ENCODE measurements at regions not wholly inside any gene's neighbourhood (a gene's known extent, or its start where the extent isn't known, plus 50 kb on each side); places are given as distances from the start of the nearest gene placed in this dataset.
"Not testable (repeated sequence)": the region's sequence is repeated elsewhere in the genome, so short reads cannot be mapped to it uniquely, and the experiment has no call there.

- not testable (repeated sequence) for H3K4me2 ChIP-seq (ENCODE audit: low read length); H3K36me3 ChIP-seq (ENCODE audit: insufficient read depth, low read length); H3K27ac ChIP-seq (ENCODE audit: low read depth, low read length); H2AFZ ChIP-seq (ENCODE audit: low read depth, low read length); H3K4me1 Mint-ChIP-seq (ENCODE audit: low read depth, unreplicated experiment); H3K4me1 ChIP-seq (ENCODE audit: insufficient read depth, low read length); H3K36me3 Mint-ChIP-seq (ENCODE audit: low read depth, unreplicated experiment); H3K4me3 ChIP-seq (ENCODE audit: insufficient read depth, low read depth, low read length); DNase-seq (ENCODE audit: low read depth); H3K9ac ChIP-seq (ENCODE audit: low read length); H3K27ac Mint-ChIP-seq (ENCODE audit: unreplicated experiment); H3K27me3 ChIP-seq (ENCODE audit: insufficient read depth, low read length); H3K79me2 ChIP-seq (ENCODE audit: insufficient read depth, low read length); FAIRE-seq; H3K9me3 ChIP-seq (ENCODE audit: insufficient read depth, low read depth, low read length); H3K4me3 Mint-ChIP-seq (ENCODE audit: unreplicated experiment); H3K27me3 Mint-ChIP-seq (ENCODE audit: low read depth, unreplicated experiment); H3K9me3 Mint-ChIP-seq (ENCODE audit: unreplicated experiment); H4K20me1 ChIP-seq (ENCODE audit: insufficient read depth, low read length)
Measured at GRCh38 chr2:90295036-90295750, 1603.7 kb downstream of the RPIA start.

GRCh38 chr2:90296484-90296777 is 1605.0 kb downstream of the RPIA start:
- not testable (repeated sequence) for H3K4me2 ChIP-seq (ENCODE audit: low read length); H3K27ac Mint-ChIP-seq (ENCODE audit: unreplicated experiment); H3K9me3 ChIP-seq (ENCODE audit: insufficient read depth, low read depth, low read length); H3K79me2 ChIP-seq (ENCODE audit: insufficient read depth, low read length); H3K36me3 Mint-ChIP-seq (ENCODE audit: low read depth, unreplicated experiment); H3K4me3 Mint-ChIP-seq (ENCODE audit: unreplicated experiment); H3K27ac ChIP-seq (ENCODE audit: low read depth, low read length); H3K27me3 ChIP-seq (ENCODE audit: insufficient read depth, low read length); H3K4me1 ChIP-seq (ENCODE audit: insufficient read depth, low read length); H2AFZ ChIP-seq (ENCODE audit: low read depth, low read length); H3K4me3 ChIP-seq (ENCODE audit: insufficient read depth, low read depth, low read length); H3K36me3 ChIP-seq (ENCODE audit: insufficient read depth, low read length); H3K27me3 Mint-ChIP-seq (ENCODE audit: low read depth, unreplicated experiment); H3K9ac ChIP-seq (ENCODE audit: low read length); H3K9me3 Mint-ChIP-seq (ENCODE audit: unreplicated experiment); H3K4me1 Mint-ChIP-seq (ENCODE audit: low read depth, unreplicated experiment); FAIRE-seq; DNase-seq (ENCODE audit: low read depth); H4K20me1 ChIP-seq (ENCODE audit: insufficient read depth, low read length)

- not testable (repeated sequence) for DNase-seq (ENCODE audit: low read depth); H3K79me2 ChIP-seq (ENCODE audit: insufficient read depth, low read length); H3K4me3 Mint-ChIP-seq (ENCODE audit: unreplicated experiment); H3K36me3 Mint-ChIP-seq (ENCODE audit: low read depth, unreplicated experiment); FAIRE-seq; H3K4me2 ChIP-seq (ENCODE audit: low read length); H3K4me1 Mint-ChIP-seq (ENCODE audit: low read depth, unreplicated experiment); H3K4me1 ChIP-seq (ENCODE audit: insufficient read depth, low read length); H3K27ac ChIP-seq (ENCODE audit: low read depth, low read length); H3K27me3 ChIP-seq (ENCODE audit: insufficient read depth, low read length); H4K20me1 ChIP-seq (ENCODE audit: insufficient read depth, low read length); H2AFZ ChIP-seq (ENCODE audit: low read depth, low read length); H3K27me3 Mint-ChIP-seq (ENCODE audit: low read depth, unreplicated experiment); H3K9ac ChIP-seq (ENCODE audit: low read length); H3K4me3 ChIP-seq (ENCODE audit: insufficient read depth, low read depth, low read length); H3K9me3 Mint-ChIP-seq (ENCODE audit: unreplicated experiment); H3K36me3 ChIP-seq (ENCODE audit: insufficient read depth, low read length); H3K9me3 ChIP-seq (ENCODE audit: insufficient read depth, low read depth, low read length); H3K27ac Mint-ChIP-seq (ENCODE audit: unreplicated experiment)
Measured at GRCh38 chr2:90297701-90298100, 1606.2 kb downstream of the RPIA start.

- not testable (repeated sequence) for H3K4me3 Mint-ChIP-seq (ENCODE audit: unreplicated experiment); H3K9ac ChIP-seq (ENCODE audit: low read length); H3K27ac ChIP-seq (ENCODE audit: low read depth, low read length); H2AFZ ChIP-seq (ENCODE audit: low read depth, low read length); H3K36me3 Mint-ChIP-seq (ENCODE audit: low read depth, unreplicated experiment); H3K27me3 ChIP-seq (ENCODE audit: insufficient read depth, low read length); H3K9me3 Mint-ChIP-seq (ENCODE audit: unreplicated experiment); H3K4me2 ChIP-seq (ENCODE audit: low read length); H3K79me2 ChIP-seq (ENCODE audit: insufficient read depth, low read length); H4K20me1 ChIP-seq (ENCODE audit: insufficient read depth, low read length); H3K4me3 ChIP-seq (ENCODE audit: insufficient read depth, low read depth, low read length); H3K4me1 Mint-ChIP-seq (ENCODE audit: low read depth, unreplicated experiment); DNase-seq (ENCODE audit: low read depth); H3K27ac Mint-ChIP-seq (ENCODE audit: unreplicated experiment); H3K4me1 ChIP-seq (ENCODE audit: insufficient read depth, low read length); H3K9me3 ChIP-seq (ENCODE audit: insufficient read depth, low read depth, low read length); FAIRE-seq; H3K36me3 ChIP-seq (ENCODE audit: insufficient read depth, low read length); H3K27me3 Mint-ChIP-seq (ENCODE audit: low read depth, unreplicated experiment)
Measured at GRCh38 chr2:90298126-90298755, 1606.8 kb downstream of the RPIA start.

GRCh38 chr2:90298983-90299382 is 1607.5 kb downstream of the RPIA start:
- not testable (repeated sequence) for H3K4me1 Mint-ChIP-seq (ENCODE audit: low read depth, unreplicated experiment); H2AFZ ChIP-seq (ENCODE audit: low read depth, low read length); H3K9me3 Mint-ChIP-seq (ENCODE audit: unreplicated experiment); H3K27ac Mint-ChIP-seq (ENCODE audit: unreplicated experiment); H3K4me3 Mint-ChIP-seq (ENCODE audit: unreplicated experiment); DNase-seq (ENCODE audit: low read depth); H3K27me3 Mint-ChIP-seq (ENCODE audit: low read depth, unreplicated experiment); H3K36me3 ChIP-seq (ENCODE audit: insufficient read depth, low read length); H4K20me1 ChIP-seq (ENCODE audit: insufficient read depth, low read length); FAIRE-seq; H3K4me1 ChIP-seq (ENCODE audit: insufficient read depth, low read length); H3K27me3 ChIP-seq (ENCODE audit: insufficient read depth, low read length); H3K9me3 ChIP-seq (ENCODE audit: insufficient read depth, low read depth, low read length); H3K4me3 ChIP-seq (ENCODE audit: insufficient read depth, low read depth, low read length); H3K79me2 ChIP-seq (ENCODE audit: insufficient read depth, low read length); H3K9ac ChIP-seq (ENCODE audit: low read length); H3K27ac ChIP-seq (ENCODE audit: low read depth, low read length); H3K4me2 ChIP-seq (ENCODE audit: low read length); H3K36me3 Mint-ChIP-seq (ENCODE audit: low read depth, unreplicated experiment)

- H3K4me3 ChIP-seq (ENCODE audit: insufficient read depth, low read depth, low read length); H3K36me3 ChIP-seq (ENCODE audit: insufficient read depth, low read length); H3K9ac ChIP-seq (ENCODE audit: low read length); H3K9me3 ChIP-seq (ENCODE audit: insufficient read depth, low read depth, low read length); H3K27ac ChIP-seq (ENCODE audit: low read depth, low read length); H3K27me3 ChIP-seq (ENCODE audit: insufficient read depth, low read length); H3K27me3 Mint-ChIP-seq (ENCODE audit: low read depth, unreplicated experiment); H3K79me2 ChIP-seq (ENCODE audit: insufficient read depth, low read length); H3K4me2 ChIP-seq (ENCODE audit: low read length); H3K4me1 Mint-ChIP-seq (ENCODE audit: low read depth, unreplicated experiment); FAIRE-seq; H3K27ac Mint-ChIP-seq (ENCODE audit: unreplicated experiment); H4K20me1 ChIP-seq (ENCODE audit: insufficient read depth, low read length); DNase-seq (ENCODE audit: low read depth); H3K9me3 Mint-ChIP-seq (ENCODE audit: unreplicated experiment); H2AFZ ChIP-seq (ENCODE audit: low read depth, low read length); H3K36me3 Mint-ChIP-seq (ENCODE audit: low read depth, unreplicated experiment); H3K4me1 ChIP-seq (ENCODE audit: insufficient read depth, low read length): not testable (repeated sequence)
- peak overlapping the region; percentile 68 for H3K4me3 Mint-ChIP-seq (ENCODE audit: unreplicated experiment)
Measured at GRCh38 chr2:90322982-90323381, 1631.5 kb downstream of the RPIA start.
